ENCODE measurements at regions not wholly inside any gene's neighbourhood (a gene's known extent, or its start where the extent isn't known, plus 50 kb on each side); places are given as distances from the start of the nearest gene placed in this dataset.

DNA sequence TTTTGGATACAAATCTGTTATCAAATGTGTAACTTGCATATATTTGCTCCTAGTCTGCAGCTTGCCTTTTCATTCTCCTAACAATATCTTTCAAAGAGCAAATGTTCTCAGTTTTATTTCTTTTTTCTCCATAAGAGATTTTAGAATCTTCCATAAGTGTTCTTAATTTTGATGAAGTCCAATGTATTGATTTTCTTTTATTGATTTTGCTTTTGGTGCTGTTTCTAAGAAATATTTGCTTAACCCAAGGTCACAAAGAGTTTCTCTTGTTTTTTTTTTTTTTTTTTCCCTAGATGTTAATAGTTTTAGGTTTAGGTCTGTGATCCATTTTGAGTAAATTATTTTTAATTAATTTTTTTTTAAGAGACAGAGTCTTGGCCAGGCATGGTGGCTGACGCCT, 75.8 kb upstream of the SPRED2 start:
- Histone ChIP-seq H3K18ac (ENCODE audit: low read depth, low read length) (no peak overlapping the region), H2BK20ac (ENCODE audit: low read depth, low read length) (no peak overlapping the region), H2AK5ac (ENCODE audit: low read depth, low read length) (no peak overlapping the region), H2BK15ac (ENCODE audit: low read depth, low read length) (no peak overlapping the region), H3K4me1 (ENCODE audit: control insufficient read depth, insufficient read depth, low read length) (no peaks in the 10 kb centered on the region), H3K9me3 (ENCODE audit: control insufficient read depth, insufficient read depth, low read length) (no peaks in the 10 kb centered on the region), H3K27me3 (ENCODE audit: control insufficient read depth, insufficient read depth, low read length) (peaks cover 22% of the 10 kb centered on the region), H4K8ac (ENCODE audit: low read depth in 2 of 2, low read length in 2 of 2) (no peak overlapping the region), H3K23ac (ENCODE audit: low read depth, low read length) (no peak overlapping the region), H3K27ac (ENCODE audit: insufficient read depth, low read length) (no peak overlapping the region), H3K9me1 (ENCODE audit: insufficient read depth, low read length) (no peaks in the 10 kb centered on the region), H3K14ac (replicated peaks; ENCODE audit: low read depth, low read length) (no peak overlapping the region), H3K4ac (ENCODE audit: low read depth, low read length) (no peak overlapping the region), H2AFZ (replicated peaks; ENCODE audit: low read length, poor library complexity) (no peak overlapping the region), H3K4me2 (ENCODE audit: low read depth, low read length) (no peak overlapping the region), H3K36me3 (ENCODE audit: control insufficient read depth, insufficient read depth, low read length) (no peaks in the 10 kb centered on the region), H4K91ac (ENCODE audit: insufficient read depth, low read depth, low read length) (no peak overlapping the region), H4K5ac (ENCODE audit: low read depth, low read length) (no peak overlapping the region), H2BK5ac (ENCODE audit: low read depth, low read length, poor library complexity, severe bottlenecking) (no peak overlapping the region), H4K20me1 (ENCODE audit: insufficient read depth, low read length) (no peaks in the 10 kb centered on the region), H3K56ac (ENCODE audit: extremely low read depth, insufficient read depth, low read length) (no peak overlapping the region), H2BK120ac (ENCODE audit: low read depth, low read length) (no peak overlapping the region), H2AK9ac (replicated peaks; ENCODE audit: low read depth, low read length, poor library complexity) (no peak overlapping the region), H3K9ac (ENCODE audit: low read depth, low read length) (no peak overlapping the region), H3K4me3 (ENCODE audit: insufficient read depth, low read depth, low read length) (no peak overlapping the region), H3K79me1 (ENCODE audit: low read depth in 1 of 2, low read length in 2 of 2) (no peaks in the 10 kb centered on the region)
- in situ Hi-C loops (cut with MboI; ENCODE audit: low sequenced_read_pairs) = no loop called here
- ChIA-PET POLR2A (ENCODE audit: unreplicated experiment) (no interaction called here), CTCF (no interaction called here)
- ATAC-seq (ENCODE audit: low read depth) (no peak), DNase-seq (no peak)
- dilution Hi-C loops (cut with HindIII; ENCODE audit: low sequenced_read_pairs, unreplicated experiment) = no loop called here
- BruUV-seq (replicated peaks) = no TSS peak
- intact Hi-C loops (cut with micrococcal nuclease) = no loop called here
- TF ChIP-seq RCOR1 (IDR thresholded peaks at IDR 0.05; ENCODE audit: insufficient replicate concordance, low read length) (no peak), FOS (IDR thresholded peaks at IDR 0.05; ENCODE audit: low read depth, low read length) (no peak), MAFK (IDR thresholded peaks at IDR 0.05; ENCODE audit: low read depth, low read length) (no peak), CTCF (conservative IDR thresholded peaks at IDR 0.05; ENCODE audit: low read depth, low read length) (no peak), MXI1 (IDR thresholded peaks at IDR 0.05; ENCODE audit: borderline replicate concordance, low read depth, low read length) (no peak), POLR2A (IDR thresholded peaks at IDR 0.05; ENCODE audit: low read depth, low read length) (no peak)
- WGBS, 2 experiments (ENCODE audit: extremely low coverage in 2 of 2, insufficient read length in 1 of 2) = no CpG with 5 or more reads among the region's 1 CpG

Measured in IMR-90 (cell line).